Choroid plexus epithelial cell (primary cell): ENCODE measurements at regions not wholly inside any gene's neighbourhood (a gene's known extent, or its start where the extent isn't known, plus 50 kb on each side); places are given as distances from the start of the nearest gene placed in this dataset.
"Not testable (repeated sequence)": the region's sequence is repeated elsewhere in the genome, so short reads cannot be mapped to it uniquely, and the experiment has no call there.

Source experiments
- DNase-seq: peaks from one replicate; pipeline ENCODE4 v3.0.0-alpha.2; 2010; ENCODE audit warnings: low read depth
- H3K4me3 ChIP-seq: 2 replicates; pipeline ENCODE4 v1.5.1; 2011; ENCODE audit warnings: low read depth, mild to moderate bottlenecking, control low read depth, low read length, moderate library complexity
- CTCF ChIP-seq: conservative IDR thresholded peaks from 2 replicates; pipeline ENCODE4 v1.5.1; 2011; ENCODE audit warnings: low read depth, mild to moderate bottlenecking, control low read depth, inconsistent platforms, low read length, moderate library complexity

GRCh38 chr5:79893485-79893884, 97.6 kb downstream of the MTX3 start:
- no peak overlapping the region for H3K4me3 ChIP-seq
- TF ChIP-seq CTCF = no peak
- DNase-seq = no peak

GRCh38 chr5:79890930-79891249, 100.2 kb downstream of the MTX3 start:
- no peak for TF ChIP-seq CTCF
- H3K4me3 ChIP-seq = no peak overlapping the region
- DNase-seq = no peak

GRCh38 chr5:79890119-79890929, 100.7 kb downstream of the MTX3 start:
- no peak for TF ChIP-seq CTCF
- DNase-seq = no peak
- H3K4me3 ChIP-seq = no peak overlapping the region

- H3K4me3 ChIP-seq = no peak overlapping the region
- TF ChIP-seq CTCF = no peak
- DNase-seq = no peak
These were observed 102.4 kb downstream of the MTX3 start for GRCh38 chr5:79888643-79889042.

GRCh38 chr5:79886925-79887655, 104.0 kb downstream of the MTX3 start:
- no peak for TF ChIP-seq CTCF
- no peak for DNase-seq
- H3K4me3 ChIP-seq = no peak overlapping the region

- TF ChIP-seq CTCF = no peak
- no peak overlapping the region for H3K4me3 ChIP-seq
- DNase-seq = no peak
These were observed 104.6 kb downstream of the MTX3 start for GRCh38 chr5:79886456-79886855.

- not testable (repeated sequence) for DNase-seq, H3K4me3 ChIP-seq
These were observed 111.2 kb downstream of the MTX3 start for GRCh38 chr5:79879880-79880279.
